ENCODE measurements at regions not wholly inside any gene's neighbourhood (a gene's known extent, or its start where the extent isn't known, plus 50 kb on each side); places are given as distances from the start of the nearest gene placed in this dataset.

GRCh38 chrX:80576267-80576666, 156.0 kb downstream of the TENT5D start:
- no peak for TF ChIP-seq POLR2AphosphoS5 (IDR thresholded peaks at IDR 0.05)
- TF ChIP-seq, protein P1, sequence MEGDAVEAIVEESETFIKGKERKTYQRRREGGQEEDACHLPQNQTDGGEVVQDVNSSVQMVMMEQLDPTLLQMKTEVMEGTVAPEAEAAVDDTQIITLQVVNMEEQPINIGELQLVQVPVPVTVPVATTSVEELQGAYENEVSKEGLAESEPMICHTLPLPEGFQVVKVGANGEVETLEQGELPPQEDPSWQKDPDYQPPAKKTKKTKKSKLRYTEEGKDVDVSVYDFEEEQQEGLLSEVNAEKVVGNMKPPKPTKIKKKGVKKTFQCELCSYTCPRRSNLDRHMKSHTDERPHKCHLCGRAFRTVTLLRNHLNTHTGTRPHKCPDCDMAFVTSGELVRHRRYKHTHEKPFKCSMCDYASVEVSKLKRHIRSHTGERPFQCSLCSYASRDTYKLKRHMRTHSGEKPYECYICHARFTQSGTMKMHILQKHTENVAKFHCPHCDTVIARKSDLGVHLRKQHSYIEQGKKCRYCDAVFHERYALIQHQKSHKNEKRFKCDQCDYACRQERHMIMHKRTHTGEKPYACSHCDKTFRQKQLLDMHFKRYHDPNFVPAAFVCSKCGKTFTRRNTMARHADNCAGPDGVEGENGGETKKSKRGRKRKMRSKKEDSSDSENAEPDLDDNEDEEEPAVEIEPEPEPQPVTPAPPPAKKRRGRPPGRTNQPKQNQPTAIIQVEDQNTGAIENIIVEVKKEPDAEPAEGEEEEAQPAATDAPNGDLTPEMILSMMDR (IDR thresholded peaks at IDR 0.05) = no peak
- TF ChIP-seq EP300 (IDR thresholded peaks at IDR 0.05) = no peak

Data from sigmoid colon (tissue), 4 donors.